GM23338 (cell line): ENCODE measurements at regions not wholly inside any gene's neighbourhood (a gene's known extent, or its start where the extent isn't known, plus 50 kb on each side); places are given as distances from the start of the nearest gene placed in this dataset.

Experiments used
- ATAC-seq: fragments of 200-7000 bp; cut with Tn5 transposase; 3 replicates; pipeline ENCODE4 v1.9.1; 2020
- DNase-seq: peaks from one replicate; pipeline ENCODE4 v3.0.0-alpha.2; 2015; ENCODE audit warnings: low spot score
- H2AFZ ChIP-seq: fragments of 200-600 bp; sonication (generic); 2 replicates; pipeline ENCODE4 v1.8.0; 2016; ENCODE audit warnings: antibody characterized with exemption, mild to moderate bottlenecking, moderate library complexity
- H3F3A ChIP-seq: fragments of 200-600 bp; sonication (generic); replicated peaks from 2 replicates; pipeline ENCODE4 v1.8.0; 2017; ENCODE audit warnings: antibody characterized with exemption, mixed run types, low read depth
- H3K27ac ChIP-seq: fragments of 200-600 bp; sonication (generic); 2 replicates; pipeline ENCODE4 v1.6.1; 2016; ENCODE audit warnings: low read depth
- H3K27me3 ChIP-seq: fragments of 200-600 bp; sonication (generic); 2 replicates; pipeline ENCODE4 v1.8.0; 2016; ENCODE audit warnings: mild to moderate bottlenecking, mixed run types, moderate library complexity; ENCODE audit not compliant: insufficient read depth
- H3K36me3 ChIP-seq: fragments of 200-600 bp; sonication (generic); 2 replicates; pipeline ENCODE4 v1.8.0; 2016; ENCODE audit warnings: mild to moderate bottlenecking; ENCODE audit not compliant: insufficient read depth
- H3K4me1 ChIP-seq: fragments of 200-600 bp; sonication (generic); 2 replicates; pipeline ENCODE4 v1.8.0; 2016; ENCODE audit warnings: mild to moderate bottlenecking, moderate library complexity; ENCODE audit not compliant: insufficient read depth
- H3K4me2 ChIP-seq: fragments of 200-600 bp; sonication (generic); 2 replicates; pipeline ENCODE4 v1.7.1; 2017; ENCODE audit warnings: mixed run types
- H3K4me3 ChIP-seq: fragments of 200-600 bp; sonication (generic); 2 replicates; pipeline ENCODE4 v1.6.1; 2016; ENCODE audit warnings: mixed run types
- H3K79me2 ChIP-seq: fragments of 200-600 bp; sonication (generic); replicated peaks from 2 replicates; pipeline ENCODE4 v1.8.0; 2017; ENCODE audit warnings: mild to moderate bottlenecking; ENCODE audit not compliant: insufficient read depth
- H3K9me2 ChIP-seq: fragments of 200-600 bp; sonication (generic); 2 replicates; pipeline ENCODE4 v1.8.0; 2017; ENCODE audit not compliant: insufficient read depth
- H4K20me1 ChIP-seq: fragments of 200-600 bp; sonication (generic); replicated peaks from 2 replicates; pipeline ENCODE4 v1.8.0; 2017; ENCODE audit warnings: mild to moderate bottlenecking; ENCODE audit not compliant: insufficient read depth
- H3K27ac Mint-ChIP-seq: 2 replicates; pipeline ENCODE4 v1.8.0; 2020; ENCODE audit warnings: inconsistent platforms, mild to moderate bottlenecking, moderate library complexity, mixed read lengths
- H3K27me3 Mint-ChIP-seq: 3 replicates; pipeline ENCODE4 v1.8.0; 2022; ENCODE audit warnings: low read depth, mild to moderate bottlenecking, moderate library complexity, mixed read lengths, inconsistent platforms; ENCODE audit not compliant: insufficient read depth, poor library complexity
- H3K36me3 Mint-ChIP-seq: 3 replicates; pipeline ENCODE4 v1.8.0; 2021; ENCODE audit warnings: low read depth, mild to moderate bottlenecking, inconsistent platforms, moderate library complexity, mixed read lengths
- H3K4me1 Mint-ChIP-seq: 3 replicates; pipeline ENCODE4 v1.8.0; 2020; ENCODE audit warnings: mild to moderate bottlenecking, inconsistent platforms, mixed read lengths
- H3K4me3 Mint-ChIP-seq: 3 replicates; pipeline ENCODE4 v1.8.0; 2021; ENCODE audit warnings: moderate library complexity, mild to moderate bottlenecking, inconsistent platforms, mixed read lengths
- H3K9me3 Mint-ChIP-seq: 3 replicates; pipeline ENCODE4 v1.8.0; 2020; ENCODE audit warnings: moderate library complexity, mild to moderate bottlenecking, inconsistent platforms, mixed read lengths
- EZH2phosphoT487 ChIP-seq: fragments of 200-600 bp; sonication (generic); IDR thresholded peaks from one replicate; pipeline ENCODE4 v1.8.1; 2018; ENCODE audit warnings: antibody characterized with exemption; ENCODE audit not compliant: unreplicated experiment
- JUNB ChIP-seq: IDR thresholded peaks from one replicate; pipeline ENCODE4 v1.6.1; 2016; ENCODE audit warnings: antibody characterized with exemption; ENCODE audit not compliant: unreplicated experiment
- NANOG ChIP-seq: IDR thresholded peaks from 2 replicates; pipeline ENCODE4 v1.6.1; 2016; ENCODE audit warnings: antibody characterized with exemption, borderline replicate concordance
- POLR2AphosphoS5 ChIP-seq: IDR thresholded peaks from 2 replicates; pipeline ENCODE4 v1.6.1; 2016; ENCODE audit warnings: antibody characterized with exemption, low read depth
- ZNF331 ChIP-seq: fragments of 250-450 bp; sonication (Bioruptor Pico); IDR thresholded peaks from 2 replicates; pipeline ENCODE4 v1.5.0; 2020; ENCODE audit warnings: low read depth, mild to moderate bottlenecking, moderate library complexity
- TF ChIP-seq, protein P1 (sequence below): IDR thresholded peaks from one replicate; pipeline ENCODE4 v1.6.1; 2018; ENCODE audit warnings: antibody characterized with exemption; ENCODE audit not compliant: unreplicated experiment
- TF ChIP-seq, protein P2 (sequence below): fragments of 250-450 bp; sonication (Bioruptor Pico); IDR thresholded peaks from 2 replicates; pipeline ENCODE4 v1.5.0; 2020; ENCODE audit warnings: mild to moderate bottlenecking, moderate library complexity

DNA sequence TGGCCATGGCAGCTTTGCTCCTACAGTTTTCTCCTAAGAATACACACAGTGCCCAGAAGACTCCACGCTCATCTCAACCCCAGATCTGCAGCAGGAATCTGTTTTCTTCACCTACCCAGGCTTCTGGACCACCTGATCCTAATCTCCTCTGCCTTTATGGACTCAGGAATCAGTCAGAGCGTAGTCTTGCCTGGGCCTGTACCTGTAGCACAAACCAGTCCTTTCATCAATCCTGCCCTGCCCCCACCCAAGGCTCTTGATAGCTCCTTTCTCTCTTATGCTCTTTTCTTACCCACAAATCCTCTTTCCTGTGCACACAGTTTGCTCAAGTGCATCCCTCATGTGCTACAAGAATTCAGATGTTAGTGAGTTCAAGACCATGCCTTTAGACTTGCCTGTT is 89.7 kb downstream of the ZNF718 start:
- no peaks in the 10 kb centered on the region; the same call in 2 of the 3 replicates for H3K9me3 Mint-ChIP-seq
- H3K36me3 Mint-ChIP-seq: peaks cover 32% of the 10 kb centered on the region
- Histone ChIP-seq H3K79me2 (peaks cover 62% of the 10 kb centered on the region), H3K9me2 (no peaks in the 10 kb centered on the region), H3K4me1 (peaks cover 20% of the 10 kb centered on the region), H3K4me2 (peak overlapping the region; percentile 93), H3K36me3 (no peaks in the 10 kb centered on the region), H3K4me3 (peak overlapping the region; percentile 96), H4K20me1 (peaks cover 34% of the 10 kb centered on the region), H3K27me3 (no peaks in the 10 kb centered on the region), H3F3A (no peaks in the 10 kb centered on the region), H3K27ac (no peak overlapping the region), H2AFZ (no peak overlapping the region)
- peak; percentile 6 for ATAC-seq
- DNase-seq: peak; percentile 33
- peaks cover 43% of the 10 kb centered on the region for H3K4me1 Mint-ChIP-seq
- H3K4me3 Mint-ChIP-seq: peak overlapping the region; percentile 97
- H3K27me3 Mint-ChIP-seq: peaks cover 12% of the 10 kb centered on the region
- TF ChIP-seq NANOG (no peak), EZH2phosphoT487 (no peak), POLR2AphosphoS5 (no peak), ZNF331 (CRISPR knock-in tag) (no peak), JUNB (no peak)
- TF ChIP-seq, protein P1, sequence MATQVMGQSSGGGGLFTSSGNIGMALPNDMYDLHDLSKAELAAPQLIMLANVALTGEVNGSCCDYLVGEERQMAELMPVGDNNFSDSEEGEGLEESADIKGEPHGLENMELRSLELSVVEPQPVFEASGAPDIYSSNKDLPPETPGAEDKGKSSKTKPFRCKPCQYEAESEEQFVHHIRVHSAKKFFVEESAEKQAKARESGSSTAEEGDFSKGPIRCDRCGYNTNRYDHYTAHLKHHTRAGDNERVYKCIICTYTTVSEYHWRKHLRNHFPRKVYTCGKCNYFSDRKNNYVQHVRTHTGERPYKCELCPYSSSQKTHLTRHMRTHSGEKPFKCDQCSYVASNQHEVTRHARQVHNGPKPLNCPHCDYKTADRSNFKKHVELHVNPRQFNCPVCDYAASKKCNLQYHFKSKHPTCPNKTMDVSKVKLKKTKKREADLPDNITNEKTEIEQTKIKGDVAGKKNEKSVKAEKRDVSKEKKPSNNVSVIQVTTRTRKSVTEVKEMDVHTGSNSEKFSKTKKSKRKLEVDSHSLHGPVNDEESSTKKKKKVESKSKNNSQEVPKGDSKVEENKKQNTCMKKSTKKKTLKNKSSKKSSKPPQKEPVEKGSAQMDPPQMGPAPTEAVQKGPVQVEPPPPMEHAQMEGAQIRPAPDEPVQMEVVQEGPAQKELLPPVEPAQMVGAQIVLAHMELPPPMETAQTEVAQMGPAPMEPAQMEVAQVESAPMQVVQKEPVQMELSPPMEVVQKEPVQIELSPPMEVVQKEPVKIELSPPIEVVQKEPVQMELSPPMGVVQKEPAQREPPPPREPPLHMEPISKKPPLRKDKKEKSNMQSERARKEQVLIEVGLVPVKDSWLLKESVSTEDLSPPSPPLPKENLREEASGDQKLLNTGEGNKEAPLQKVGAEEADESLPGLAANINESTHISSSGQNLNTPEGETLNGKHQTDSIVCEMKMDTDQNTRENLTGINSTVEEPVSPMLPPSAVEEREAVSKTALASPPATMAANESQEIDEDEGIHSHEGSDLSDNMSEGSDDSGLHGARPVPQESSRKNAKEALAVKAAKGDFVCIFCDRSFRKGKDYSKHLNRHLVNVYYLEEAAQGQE: no peak
- TF ChIP-seq, protein P2, sequence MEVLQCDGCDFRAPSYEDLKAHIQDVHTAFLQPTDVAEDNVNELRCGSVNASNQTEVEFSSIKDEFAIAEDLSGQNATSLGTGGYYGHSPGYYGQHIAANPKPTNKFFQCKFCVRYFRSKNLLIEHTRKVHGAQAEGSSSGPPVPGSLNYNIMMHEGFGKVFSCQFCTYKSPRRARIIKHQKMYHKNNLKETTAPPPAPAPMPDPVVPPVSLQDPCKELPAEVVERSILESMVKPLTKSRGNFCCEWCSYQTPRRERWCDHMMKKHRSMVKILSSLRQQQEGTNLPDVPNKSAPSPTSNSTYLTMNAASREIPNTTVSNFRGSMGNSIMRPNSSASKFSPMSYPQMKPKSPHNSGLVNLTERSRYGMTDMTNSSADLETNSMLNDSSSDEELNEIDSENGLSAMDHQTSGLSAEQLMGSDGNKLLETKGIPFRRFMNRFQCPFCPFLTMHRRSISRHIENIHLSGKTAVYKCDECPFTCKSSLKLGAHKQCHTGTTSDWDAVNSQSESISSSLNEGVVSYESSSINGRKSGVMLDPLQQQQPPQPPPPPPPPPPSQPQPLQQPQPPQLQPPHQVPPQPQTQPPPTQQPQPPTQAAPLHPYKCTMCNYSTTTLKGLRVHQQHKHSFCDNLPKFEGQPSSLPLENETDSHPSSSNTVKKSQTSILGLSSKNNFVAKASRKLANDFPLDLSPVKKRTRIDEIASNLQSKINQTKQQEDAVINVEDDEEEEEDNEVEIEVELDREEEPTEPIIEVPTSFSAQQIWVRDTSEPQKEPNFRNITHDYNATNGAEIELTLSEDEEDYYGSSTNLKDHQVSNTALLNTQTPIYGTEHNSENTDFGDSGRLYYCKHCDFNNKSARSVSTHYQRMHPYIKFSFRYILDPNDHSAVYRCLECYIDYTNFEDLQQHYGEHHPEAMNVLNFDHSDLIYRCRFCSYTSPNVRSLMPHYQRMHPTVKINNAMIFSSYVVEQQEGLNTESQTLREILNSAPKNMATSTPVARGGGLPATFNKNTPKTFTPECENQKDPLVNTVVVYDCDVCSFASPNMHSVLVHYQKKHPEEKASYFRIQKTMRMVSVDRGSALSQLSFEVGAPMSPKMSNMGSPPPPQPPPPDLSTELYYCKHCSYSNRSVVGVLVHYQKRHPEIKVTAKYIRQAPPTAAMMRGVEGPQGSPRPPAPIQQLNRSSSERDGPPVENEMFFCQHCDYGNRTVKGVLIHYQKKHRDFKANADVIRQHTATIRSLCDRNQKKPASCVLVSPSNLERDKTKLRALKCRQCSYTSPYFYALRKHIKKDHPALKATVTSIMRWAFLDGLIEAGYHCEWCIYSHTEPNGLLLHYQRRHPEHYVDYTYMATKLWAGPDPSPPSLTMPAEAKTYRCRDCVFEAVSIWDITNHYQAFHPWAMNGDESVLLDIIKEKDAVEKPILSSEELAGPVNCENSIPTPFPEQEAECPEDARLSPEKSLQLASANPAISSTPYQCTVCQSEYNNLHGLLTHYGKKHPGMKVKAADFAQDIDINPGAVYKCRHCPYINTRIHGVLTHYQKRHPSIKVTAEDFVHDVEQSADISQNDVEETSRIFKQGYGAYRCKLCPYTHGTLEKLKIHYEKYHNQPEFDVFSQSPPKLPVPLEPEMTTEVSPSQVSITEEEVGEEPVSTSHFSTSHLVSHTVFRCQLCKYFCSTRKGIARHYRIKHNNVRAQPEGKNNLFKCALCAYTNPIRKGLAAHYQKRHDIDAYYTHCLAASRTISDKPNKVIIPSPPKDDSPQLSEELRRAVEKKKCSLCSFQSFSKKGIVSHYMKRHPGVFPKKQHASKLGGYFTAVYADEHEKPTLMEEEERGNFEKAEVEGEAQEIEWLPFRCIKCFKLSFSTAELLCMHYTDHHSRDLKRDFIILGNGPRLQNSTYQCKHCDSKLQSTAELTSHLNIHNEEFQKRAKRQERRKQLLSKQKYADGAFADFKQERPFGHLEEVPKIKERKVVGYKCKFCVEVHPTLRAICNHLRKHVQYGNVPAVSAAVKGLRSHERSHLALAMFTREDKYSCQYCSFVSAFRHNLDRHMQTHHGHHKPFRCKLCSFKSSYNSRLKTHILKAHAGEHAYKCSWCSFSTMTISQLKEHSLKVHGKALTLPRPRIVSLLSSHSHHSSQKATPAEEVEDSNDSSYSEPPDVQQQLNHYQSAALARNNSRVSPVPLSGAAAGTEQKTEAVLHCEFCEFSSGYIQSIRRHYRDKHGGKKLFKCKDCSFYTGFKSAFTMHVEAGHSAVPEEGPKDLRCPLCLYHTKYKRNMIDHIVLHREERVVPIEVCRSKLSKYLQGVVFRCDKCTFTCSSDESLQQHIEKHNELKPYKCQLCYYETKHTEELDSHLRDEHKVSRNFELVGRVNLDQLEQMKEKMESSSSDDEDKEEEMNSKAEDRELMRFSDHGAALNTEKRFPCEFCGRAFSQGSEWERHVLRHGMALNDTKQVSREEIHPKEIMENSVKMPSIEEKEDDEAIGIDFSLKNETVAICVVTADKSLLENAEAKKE (CRISPR knock-in tag): no peak
- no peak overlapping the region for H3K27ac Mint-ChIP-seq
